HepG2 (cell line): ENCODE measurements at regions not wholly inside any gene's neighbourhood (a gene's known extent, or its start where the extent isn't known, plus 50 kb on each side); places are given as distances from the start of the nearest gene placed in this dataset.

Experiments
- ATAC-seq: fragments of 200-7000 bp; cut with Tn5 transposase; 3 replicates; pipeline ENCODE4 v1.9.1; 2020; ENCODE audit warnings: mild to moderate bottlenecking, moderate library complexity
- BruUV-seq: library from RNA; stranded (reverse); fragments of 400-500 nt; replicated peaks from 2 replicates; lab custom pipeline; 2021; lab: Mats Ljungman, UMichigan
- CTCF ChIA-PET: fragments of 300-600 bp; formaldehyde crosslinking; extraction: SDS; loops from one replicate; lab custom pipeline; 2021; ENCODE audit warnings: low total read pairs, inconsistent platforms, low intra/inter-chr PET ratio; lab: Yijun Ruan, JAX
- POLR2A ChIA-PET: fragments of 350-600 bp; sonication (Branson Sonifier 250); formaldehyde crosslinking; loops from one replicate; lab custom pipeline; 2020; ENCODE audit warnings: antibody characterized with exemption, inconsistent platforms; lab: Yijun Ruan, JAX
- DNase-seq: peaks from one replicate; pipeline ENCODE4 v3.0.0-alpha.2; 2015; ENCODE audit warnings: low spot score
- FAIRE-seq: peaks from 3 replicates; lab custom pipeline; 2011; peaks lifted over from hg19 to GRCh38; lab: Jason Lieb, UNC
- H2AFZ ChIP-seq: one replicate; pipeline ENCODE4 v1.6.1; 2011; ENCODE audit warnings: low read length, inconsistent platforms
- H3K27ac ChIP-seq: fragments of 300-600 bp; 3 replicates; pipeline ENCODE4 v1.8.0; 2011; ENCODE audit warnings: mixed run types, mild to moderate bottlenecking, mixed read lengths, low read length, inconsistent platforms; ENCODE audit not compliant: insufficient read depth; ENCODE audit errors: extremely low read length
- H3K27me3 ChIP-seq, 2 experiments: fragments of 200-600 bp in 1 of 2; 2 replicates in 1 of 2; 3 replicates in 1 of 2; pipeline versions ENCODE4 v1.6.0 to v1.8.0; 2011; ENCODE audit warnings: low read length in 2 of 2, mild to moderate bottlenecking in 2 of 2, moderate library complexity in 2 of 2, inconsistent platforms in 1 of 2; ENCODE audit not compliant: insufficient read depth in 2 of 2, control insufficient read depth in 1 of 2
- H3K36me3 ChIP-seq, 2 experiments: fragments of 200-600 bp in 1 of 2; replicated peaks in 1 of 2; 2 replicates in 1 of 2; 3 replicates in 1 of 2; pipeline versions ENCODE4 v1.5.1 to v1.8.0; 2011; ENCODE audit warnings: low read length in 2 of 2, inconsistent platforms in 1 of 2; ENCODE audit not compliant: insufficient read depth in 2 of 2, control insufficient read depth in 1 of 2
- H3K4me1 ChIP-seq: 2 replicates; pipeline ENCODE4 v1.5.1; 2012; ENCODE audit warnings: low read length, inconsistent platforms; ENCODE audit not compliant: insufficient read depth
- H3K4me2 ChIP-seq: 2 replicates; pipeline ENCODE4 v1.6.0; 2011; ENCODE audit warnings: low read depth, low read length, inconsistent platforms
- H3K4me3 ChIP-seq, 3 experiments: fragments of 200-600 bp in 1 of 3; sonication (generic), shearing (Covaris generic) in 1 of 3; replicated peaks in 1 of 3; 2 replicates each; pipeline ENCODE4 v1.5.1; 2011 to 2016; ENCODE audit warnings: low read length in 3 of 3, inconsistent platforms in 2 of 3, low read depth in 2 of 3, mild to moderate bottlenecking in 2 of 3, control low read depth in 1 of 3, mixed read lengths in 1 of 3; ENCODE audit not compliant: insufficient read depth in 1 of 3
- H3K79me2 ChIP-seq: one replicate; pipeline ENCODE4 v1.6.1; 2011; ENCODE audit warnings: low read length, inconsistent platforms; ENCODE audit not compliant: insufficient read depth
- H3K9ac ChIP-seq: 2 replicates; pipeline ENCODE4 v1.6.0; 2011; ENCODE audit warnings: mild to moderate bottlenecking, low read depth, low read length, inconsistent platforms; ENCODE audit not compliant: insufficient read depth
- H3K9me3 ChIP-seq: 2 replicates; pipeline ENCODE4 v1.5.1; 2012; ENCODE audit warnings: mild to moderate bottlenecking, low read length
- H4K20me1 ChIP-seq: 2 replicates; pipeline ENCODE4 v1.6.0; 2011; ENCODE audit warnings: inconsistent platforms, mild to moderate bottlenecking, low read length, moderate library complexity; ENCODE audit not compliant: insufficient read depth
- IKZF4 ChIP-seq: sonication (generic); formaldehyde crosslinking; IDR thresholded peaks from 2 replicates; pipeline ENCODE4 v1.5.1; 2020; ENCODE audit warnings: borderline replicate concordance, mild to moderate bottlenecking, low read depth, missing genetic modification reagents; ENCODE audit errors: not compliant biosample characterization
- KMT2B ChIP-seq: IDR thresholded peaks from 2 replicates; pipeline ENCODE4 v1.6.1; 2016; ENCODE audit warnings: missing genetic modification reagents, missing compliant biosample characterization
- MIER2 ChIP-seq: IDR thresholded peaks from 2 replicates; pipeline ENCODE4 v1.6.1; 2016; ENCODE audit warnings: missing biosample characterization, missing genetic modification reagents
- MIER3 ChIP-seq: IDR thresholded peaks from 2 replicates; pipeline ENCODE4 v1.6.1; 2016; ENCODE audit warnings: missing compliant biosample characterization, borderline replicate concordance
- MTF2 ChIP-seq: sonication (generic); formaldehyde crosslinking; IDR thresholded peaks from 2 replicates; pipeline ENCODE4 v1.5.0; 2020; ENCODE audit warnings: missing genetic modification reagents, borderline replicate concordance
- NFATC3 ChIP-seq: sonication (generic); formaldehyde crosslinking; IDR thresholded peaks from 2 replicates; pipeline ENCODE4 v1.5.1; 2020; ENCODE audit warnings: mild to moderate bottlenecking, missing genetic modification reagents
- ZNF350 ChIP-seq: sonication (generic); formaldehyde crosslinking; IDR thresholded peaks from 2 replicates; pipeline ENCODE4 v1.4.0; 2020; ENCODE audit warnings: mild to moderate bottlenecking, low read depth, missing genetic modification reagents, borderline replicate concordance
- ZNF451 ChIP-seq: sonication (generic); formaldehyde crosslinking; IDR thresholded peaks from 2 replicates; pipeline ENCODE4 v1.5.0; 2020; ENCODE audit warnings: mild to moderate bottlenecking, missing genetic modification reagents
- WGBS: methylation state at CpG from one replicate; pipeline ENCODE4 v1.1.6; 2017; ENCODE audit warnings: low lambda C conversion rate; 5-methylcytosine and 5-hydroxymethylcytosine counted together
- in situ Hi-C: cut with HindIII; loops from 2 replicates; pipeline ENCODE4 v1.10.0; 2017; ENCODE audit warnings: low pct_unique_long_range_greater_than_20kb; ENCODE audit not compliant: extremely low pct_ligation_motif_present
- intact Hi-C: fragments of 100-400 bp; cut with micrococcal nuclease; formaldehyde crosslinking; loops from one replicate; pipeline ENCODE4 v1.10.0; 2022; ENCODE audit not compliant: unreplicated experiment
- TF ChIP-seq, protein P1 (sequence below): sonication (generic); formaldehyde crosslinking; IDR thresholded peaks from 2 replicates; pipeline ENCODE4 v1.5.0; 2020; ENCODE audit warnings: missing genetic modification reagents, mild to moderate bottlenecking, borderline replicate concordance
- TF ChIP-seq, protein P2 (sequence below): sonication (generic); formaldehyde crosslinking; IDR thresholded peaks from 2 replicates; pipeline ENCODE4 v1.4.0; 2020; ENCODE audit warnings: missing genetic modification reagents
- TF ChIP-seq, protein P3 (sequence below): sonication (generic); formaldehyde crosslinking; IDR thresholded peaks from 2 replicates; pipeline ENCODE4 v1.9.0; 2021; ENCODE audit warnings: missing genetic modification reagents, mild to moderate bottlenecking, borderline replicate concordance

DNA sequence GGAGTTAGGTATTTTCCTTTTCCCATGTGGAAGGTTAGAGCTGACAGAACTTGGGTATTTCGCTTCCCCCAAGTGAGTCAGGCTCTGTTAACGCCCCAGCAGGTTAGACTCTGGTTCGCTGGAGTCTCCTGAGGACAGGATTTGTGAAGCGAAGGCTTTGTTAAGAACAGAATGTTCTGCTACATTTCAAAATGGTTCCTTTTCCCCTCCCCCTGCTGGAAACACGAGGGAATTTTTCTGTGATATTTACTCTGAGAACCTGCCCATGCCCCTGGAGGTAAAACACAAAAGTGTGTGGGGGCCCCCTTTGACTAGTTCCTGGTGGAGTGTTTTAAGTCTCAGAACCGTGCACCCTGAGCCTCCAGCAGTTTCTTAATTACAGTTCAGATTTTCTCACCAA lies 731.4 kb upstream of the CITED2 start (continued):
- TF ChIP-seq, protein P1, sequence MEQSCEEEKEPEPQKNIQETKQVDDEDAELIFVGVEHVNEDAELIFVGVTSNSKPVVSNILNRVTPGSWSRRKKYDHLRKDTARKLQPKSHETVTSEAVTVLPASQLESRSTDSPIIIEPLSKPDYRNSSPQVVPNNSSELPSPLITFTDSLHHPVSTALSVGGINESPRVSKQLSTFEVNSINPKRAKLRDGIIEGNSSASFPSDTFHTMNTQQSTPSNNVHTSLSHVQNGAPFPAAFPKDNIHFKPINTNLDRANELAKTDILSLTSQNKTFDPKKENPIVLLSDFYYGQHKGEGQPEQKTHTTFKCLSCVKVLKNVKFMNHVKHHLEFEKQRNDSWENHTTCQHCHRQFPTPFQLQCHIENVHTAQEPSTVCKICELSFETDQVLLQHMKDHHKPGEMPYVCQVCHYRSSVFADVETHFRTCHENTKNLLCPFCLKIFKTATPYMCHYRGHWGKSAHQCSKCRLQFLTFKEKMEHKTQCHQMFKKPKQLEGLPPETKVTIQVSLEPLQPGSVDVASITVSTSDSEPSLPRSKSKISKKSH (CRISPR knock-in tag): no peak
- TF ChIP-seq, protein P2, sequence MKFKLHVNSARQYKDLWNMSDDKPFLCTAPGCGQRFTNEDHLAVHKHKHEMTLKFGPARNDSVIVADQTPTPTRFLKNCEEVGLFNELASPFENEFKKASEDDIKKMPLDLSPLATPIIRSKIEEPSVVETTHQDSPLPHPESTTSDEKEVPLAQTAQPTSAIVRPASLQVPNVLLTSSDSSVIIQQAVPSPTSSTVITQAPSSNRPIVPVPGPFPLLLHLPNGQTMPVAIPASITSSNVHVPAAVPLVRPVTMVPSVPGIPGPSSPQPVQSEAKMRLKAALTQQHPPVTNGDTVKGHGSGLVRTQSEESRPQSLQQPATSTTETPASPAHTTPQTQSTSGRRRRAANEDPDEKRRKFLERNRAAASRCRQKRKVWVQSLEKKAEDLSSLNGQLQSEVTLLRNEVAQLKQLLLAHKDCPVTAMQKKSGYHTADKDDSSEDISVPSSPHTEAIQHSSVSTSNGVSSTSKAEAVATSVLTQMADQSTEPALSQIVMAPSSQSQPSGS (CRISPR knock-in tag): no peak

DNA sequence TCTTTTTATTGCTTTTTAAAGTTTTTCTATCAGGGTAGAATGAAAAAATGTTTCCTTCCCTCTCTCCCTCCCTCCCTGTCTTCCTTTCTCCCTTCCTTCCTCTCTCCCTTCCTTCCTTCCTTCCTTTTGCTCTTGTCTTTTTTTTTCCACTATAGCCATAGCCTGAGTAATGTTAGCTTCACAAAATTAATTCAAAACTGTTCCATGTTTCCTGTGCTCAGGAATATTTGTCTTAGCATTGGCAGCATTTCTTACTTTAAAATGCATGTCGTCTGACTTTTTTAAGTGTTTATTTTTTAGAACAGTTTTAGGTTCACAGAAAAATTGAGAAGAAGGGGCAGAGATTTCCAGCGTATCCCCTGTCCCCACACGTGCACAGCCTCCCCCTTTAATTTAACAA lies 730.8 kb upstream of the CITED2 start:
- Histone ChIP-seq H3K4me3 (no peak overlapping the region), H3K27me3 (no peaks in the 10 kb centered on the region), H3K79me2 (no peaks in the 10 kb centered on the region), H3K36me3 (no peaks in the 10 kb centered on the region), H3K9ac (no peak overlapping the region), H4K20me1 (no peaks in the 10 kb centered on the region), H3K27ac (no peak overlapping the region), H3K4me2 (peak overlapping the region; percentile 60), H3K9me3 (peaks cover 4% of the 10 kb centered on the region; the same call in 1 of the 2 replicates), H2AFZ (peak overlapping the region; percentile 43), H3K4me1 (0 out of 2 replicates have a peak, but pooled peaks cover 10% of the 10 kb centered on the region)
- ChIA-PET POLR2A (no interaction called here), CTCF (no interaction called here)
- no TSS peak for BruUV-seq
- no peak for FAIRE-seq
- in situ Hi-C loops: no loop called here
- no peak for TF ChIP-seq IKZF4 (CRISPR knock-in tag)
- TF ChIP-seq NFATC3 (CRISPR knock-in tag): no peak
- no peak for TF ChIP-seq KMT2B (CRISPR knock-in tag)
- no peak for TF ChIP-seq MTF2 (CRISPR knock-in tag)
- TF ChIP-seq, protein P3, sequence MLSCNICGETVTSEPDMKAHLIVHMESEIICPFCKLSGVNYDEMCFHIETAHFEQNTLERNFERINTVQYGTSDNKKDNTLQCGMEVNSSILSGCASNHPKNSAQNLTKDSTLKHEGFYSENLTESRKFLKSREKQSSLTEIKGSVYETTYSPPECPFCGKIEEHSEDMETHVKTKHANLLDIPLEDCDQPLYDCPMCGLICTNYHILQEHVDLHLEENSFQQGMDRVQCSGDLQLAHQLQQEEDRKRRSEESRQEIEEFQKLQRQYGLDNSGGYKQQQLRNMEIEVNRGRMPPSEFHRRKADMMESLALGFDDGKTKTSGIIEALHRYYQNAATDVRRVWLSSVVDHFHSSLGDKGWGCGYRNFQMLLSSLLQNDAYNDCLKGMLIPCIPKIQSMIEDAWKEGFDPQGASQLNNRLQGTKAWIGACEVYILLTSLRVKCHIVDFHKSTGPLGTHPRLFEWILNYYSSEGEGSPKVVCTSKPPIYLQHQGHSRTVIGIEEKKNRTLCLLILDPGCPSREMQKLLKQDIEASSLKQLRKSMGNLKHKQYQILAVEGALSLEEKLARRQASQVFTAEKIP (CRISPR knock-in tag): no peak
- no peak for TF ChIP-seq MIER2 (CRISPR knock-in tag)
- TF ChIP-seq ZNF451 (CRISPR knock-in tag): no peak
- TF ChIP-seq MIER3: no peak
- no peak for TF ChIP-seq ZNF350 (CRISPR knock-in tag)
- WGBS: 31% methylated on average over 3 of the region's 3 CpGs
- intact Hi-C loops: loop anchor here (5.0 to 10.0 kb wide), 2 partner anchors 220 to 337 kb away; no protein-coding TSS in a partner anchor
- ATAC-seq: no peak
- no peak for DNase-seq
